ENCODE measurements at regions not wholly inside any gene's neighbourhood (a gene's known extent, or its start where the extent isn't known, plus 50 kb on each side); places are given as distances from the start of the nearest gene placed in this dataset.
A peak's percentile ranks its signal among the peaks of the same experiment; 100 is the strongest.

GRCh38 chr17:45702666-45703266 is 81.4 kb upstream of the CRHR1 start:
- TF ChIP-seq CTCF (IDR thresholded peaks at IDR 0.05; ENCODE audit: unreplicated experiment), result no peak
- CTCF ChIA-PET, result no interaction called here
- Mint-ChIP-seq H3K4me1 (ENCODE audit: insufficient read depth, unreplicated experiment) (peaks cover 32% of the 10 kb centered on the region), H3K27me3 (ENCODE audit: insufficient read depth, unreplicated experiment) (peaks cover 24% of the 10 kb centered on the region), H3K27ac (ENCODE audit: low read depth, unreplicated experiment) (no peak overlapping the region), H3K36me3 (ENCODE audit: insufficient read depth, unreplicated experiment) (no peaks in the 10 kb centered on the region), H3K9me3 (ENCODE audit: unreplicated experiment) (no peaks in the 10 kb centered on the region), H3K4me3 (ENCODE audit: unreplicated experiment) (no peak overlapping the region)
- DNase-seq (ENCODE audit: unreplicated experiment), result peak; percentile 49
- intact Hi-C loops (cut with micrococcal nuclease), result no loop called here
- POLR2A ChIA-PET, result no interaction called here
- no TSS peak for BruUV-seq (replicated peaks)

GRCh38 chr17:45703348-45703747 is 80.8 kb upstream of the CRHR1 start:
- Mint-ChIP-seq H3K4me3 (ENCODE audit: unreplicated experiment) (no peak overlapping the region), H3K4me1 (ENCODE audit: insufficient read depth, unreplicated experiment) (peaks cover 32% of the 10 kb centered on the region), H3K9me3 (ENCODE audit: unreplicated experiment) (no peaks in the 10 kb centered on the region), H3K27ac (ENCODE audit: low read depth, unreplicated experiment) (no peak overlapping the region), H3K36me3 (ENCODE audit: insufficient read depth, unreplicated experiment) (no peaks in the 10 kb centered on the region), H3K27me3 (ENCODE audit: insufficient read depth, unreplicated experiment) (peaks cover 18% of the 10 kb centered on the region)
- intact Hi-C loops (cut with micrococcal nuclease), result no loop called here
- ChIA-PET CTCF (no interaction called here), POLR2A (interaction anchor here (1.0 kb wide), 1 partner anchor 46 kb away, joined by 3 read pairs; no protein-coding TSS in a partner anchor)
- BruUV-seq (replicated peaks), result no TSS peak
- TF ChIP-seq CTCF (IDR thresholded peaks at IDR 0.05; ENCODE audit: unreplicated experiment), result no peak
- DNase-seq (ENCODE audit: unreplicated experiment), result no peak

GRCh38 chr17:45703806-45704205 is 80.3 kb upstream of the CRHR1 start:
- Mint-ChIP-seq H3K4me1 (ENCODE audit: insufficient read depth, unreplicated experiment) (peaks cover 32% of the 10 kb centered on the region), H3K27me3 (ENCODE audit: insufficient read depth, unreplicated experiment) (peaks cover 13% of the 10 kb centered on the region), H3K9me3 (ENCODE audit: unreplicated experiment) (no peaks in the 10 kb centered on the region), H3K27ac (ENCODE audit: low read depth, unreplicated experiment) (no peak overlapping the region), H3K4me3 (ENCODE audit: unreplicated experiment) (no peak overlapping the region), H3K36me3 (ENCODE audit: insufficient read depth, unreplicated experiment) (no peaks in the 10 kb centered on the region)
- TF ChIP-seq CTCF (IDR thresholded peaks at IDR 0.05; ENCODE audit: unreplicated experiment), result no peak
- BruUV-seq (replicated peaks), result no TSS peak
- ChIA-PET CTCF (no interaction called here), POLR2A (interaction anchor here (1.0 kb wide), 1 partner anchor 47 kb away, joined by 3 read pairs; no protein-coding TSS in a partner anchor)
- DNase-seq (ENCODE audit: unreplicated experiment), result no peak
- intact Hi-C loops (cut with micrococcal nuclease), result no loop called here

- CTCF ChIA-PET, result no interaction called here
- TF ChIP-seq CTCF (IDR thresholded peaks at IDR 0.05; ENCODE audit: unreplicated experiment), result no peak
- Mint-ChIP-seq H3K36me3 (ENCODE audit: insufficient read depth, unreplicated experiment) (no peaks in the 10 kb centered on the region), H3K4me1 (ENCODE audit: insufficient read depth, unreplicated experiment) (peaks cover 32% of the 10 kb centered on the region), H3K9me3 (ENCODE audit: unreplicated experiment) (no peaks in the 10 kb centered on the region), H3K27me3 (ENCODE audit: insufficient read depth, unreplicated experiment) (peaks cover 9% of the 10 kb centered on the region), H3K27ac (ENCODE audit: low read depth, unreplicated experiment) (no peak overlapping the region), H3K4me3 (ENCODE audit: unreplicated experiment) (no peak overlapping the region)
- intact Hi-C loops (cut with micrococcal nuclease), result no loop called here
- BruUV-seq (replicated peaks), result no TSS peak
- DNase-seq (ENCODE audit: unreplicated experiment), result no peak
- POLR2A ChIA-PET, result interaction anchor here (1.0 kb wide), 1 partner anchor 47 kb away, joined by 3 read pairs; no protein-coding TSS in a partner anchor
These were observed 79.9 kb upstream of the CRHR1 start for GRCh38 chr17:45704251-45704650.

All from MCF 10A (cell line).